IMR-90 (cell line): ENCODE measurements at regions not wholly inside any gene's neighbourhood (a gene's known extent, or its start where the extent isn't known, plus 50 kb on each side); places are given as distances from the start of the nearest gene placed in this dataset.

Experiments
- ATAC-seq: fragments of 200-7000 bp; cut with Tn5 transposase; 2 replicates; pipeline ENCODE4 v1.9.1; 2020; ENCODE audit warnings: low read depth, mild to moderate bottlenecking, moderate library complexity
- BruUV-seq: library from RNA; stranded (reverse); fragments of 400-500 nt; replicated peaks from 2 replicates; lab custom pipeline; 2021; lab: Mats Ljungman, UMichigan
- CTCF ChIA-PET: fragments of 300-600 bp; formaldehyde crosslinking; extraction: SDS; loops from one replicate; lab custom pipeline; 2021; ENCODE audit warnings: antibody characterized with exemption; lab: Yijun Ruan, JAX
- POLR2A ChIA-PET: fragments of 300-600 bp; sonication (Branson Sonifier 250); formaldehyde crosslinking; loops from one replicate; lab custom pipeline; 2022; ENCODE audit warnings: antibody characterized with exemption; ENCODE audit not compliant: unreplicated experiment; lab: Charles Lee
- DNase-seq: peaks from one replicate; pipeline ENCODE4 v3.0.0; 2013
- H2AFZ ChIP-seq: replicated peaks from 2 replicates; pipeline ENCODE3; 2013; ENCODE audit warnings: low read length, mild to moderate bottlenecking; ENCODE audit not compliant: poor library complexity
- H2AK5ac ChIP-seq: 2 replicates; pipeline ENCODE4 v1.6.1; 2013; ENCODE audit warnings: low read depth, low read length, inconsistent platforms
- H2AK9ac ChIP-seq: replicated peaks from 2 replicates; pipeline ENCODE3; 2013; ENCODE audit warnings: mild to moderate bottlenecking, low read depth, low read length, moderate library complexity; ENCODE audit not compliant: poor library complexity
- H2BK120ac ChIP-seq: 2 replicates; pipeline ENCODE4 v1.6.1; 2013; ENCODE audit warnings: low read depth, low read length, inconsistent platforms
- H2BK15ac ChIP-seq: 3 replicates; pipeline ENCODE4 v1.6.1; 2013; ENCODE audit warnings: low read depth, low read length, inconsistent platforms
- H2BK20ac ChIP-seq: 2 replicates; pipeline ENCODE4 v1.6.1; 2013; ENCODE audit warnings: low read depth, mild to moderate bottlenecking, inconsistent platforms, low read length, moderate library complexity
- H2BK5ac ChIP-seq: 2 replicates; pipeline ENCODE4 v1.6.1; 2013; ENCODE audit warnings: mild to moderate bottlenecking, low read depth, low read length, inconsistent platforms; ENCODE audit not compliant: poor library complexity, severe bottlenecking
- H3K14ac ChIP-seq: replicated peaks from 2 replicates; pipeline ENCODE4 v1.6.1; 2013; ENCODE audit warnings: low read depth, low read length, inconsistent platforms
- H3K18ac ChIP-seq: 2 replicates; pipeline ENCODE4 v1.6.1; 2013; ENCODE audit warnings: low read depth, low read length, control low read depth
- H3K23ac ChIP-seq: 2 replicates; pipeline ENCODE4 v1.6.1; 2013; ENCODE audit warnings: low read depth, low read length, inconsistent platforms
- H3K27ac ChIP-seq: 2 replicates; pipeline ENCODE4 v1.5.1; 2013; ENCODE audit warnings: mild to moderate bottlenecking, control low read depth, low read length; ENCODE audit not compliant: insufficient read depth
- H3K27me3 ChIP-seq: 2 replicates; pipeline ENCODE4 v1.6.1; 2013; ENCODE audit warnings: low read length; ENCODE audit not compliant: control insufficient read depth, insufficient read depth
- H3K36me3 ChIP-seq: 2 replicates; pipeline ENCODE4 v1.6.1; 2013; ENCODE audit warnings: low read length, mixed read lengths; ENCODE audit not compliant: control insufficient read depth, insufficient read depth
- H3K4ac ChIP-seq: 2 replicates; pipeline ENCODE4 v1.6.1; 2013; ENCODE audit warnings: low read depth, low read length, inconsistent platforms
- H3K4me1 ChIP-seq: 2 replicates; pipeline ENCODE4 v1.6.1; 2013; ENCODE audit warnings: low read length, mixed read lengths; ENCODE audit not compliant: control insufficient read depth, insufficient read depth
- H3K4me2 ChIP-seq: 2 replicates; pipeline ENCODE4 v1.6.1; 2013; ENCODE audit warnings: low read depth, mild to moderate bottlenecking, control low read depth, low read length, moderate library complexity
- H3K4me3 ChIP-seq: 2 replicates; pipeline ENCODE4 v1.5.1; 2013; ENCODE audit warnings: low read depth, mild to moderate bottlenecking, control low read depth, low read length, moderate library complexity; ENCODE audit not compliant: insufficient read depth
- H3K56ac ChIP-seq: 2 replicates; pipeline ENCODE4 v1.6.1; 2013; ENCODE audit warnings: low read length, inconsistent platforms; ENCODE audit not compliant: insufficient read depth; ENCODE audit errors: extremely low read depth
- H3K79me1 ChIP-seq, 2 experiments: 2 replicates each; pipeline ENCODE4 v1.6.1; 2013; ENCODE audit warnings: low read length in 2 of 2, inconsistent platforms in 1 of 2, low read depth in 1 of 2
- H3K9ac ChIP-seq: 2 replicates; pipeline ENCODE4 v1.6.1; 2013; ENCODE audit warnings: low read depth, low read length, control low read depth
- H3K9me1 ChIP-seq: 2 replicates; pipeline ENCODE4 v1.6.1; 2013; ENCODE audit warnings: low read length, inconsistent platforms; ENCODE audit not compliant: insufficient read depth
- H3K9me3 ChIP-seq: 2 replicates; pipeline ENCODE4 v1.6.1; 2013; ENCODE audit warnings: low read length; ENCODE audit not compliant: control insufficient read depth, insufficient read depth
- H4K20me1 ChIP-seq: 2 replicates; pipeline ENCODE4 v1.6.1; 2013; ENCODE audit warnings: low read length, inconsistent platforms; ENCODE audit not compliant: insufficient read depth
- H4K5ac ChIP-seq: 2 replicates; pipeline ENCODE4 v1.6.1; 2013; ENCODE audit warnings: mild to moderate bottlenecking, low read depth, low read length, control low read depth
- H4K8ac ChIP-seq, 2 experiments: 2 replicates each; pipeline ENCODE4 v1.6.1; 2013; ENCODE audit warnings: low read depth in 2 of 2, low read length in 2 of 2, control low read depth in 1 of 2, inconsistent platforms in 1 of 2
- H4K91ac ChIP-seq: 2 replicates; pipeline ENCODE4 v1.6.1; 2013; ENCODE audit warnings: low read depth, low read length, inconsistent platforms; ENCODE audit not compliant: insufficient read depth
- BHLHE40 ChIP-seq: fragments of 150-350 bp; IDR thresholded peaks from 2 replicates; pipeline ENCODE4 v1.6.1; 2016; ENCODE audit warnings: mild to moderate bottlenecking, low read depth, low read length
- CEBPB ChIP-seq: IDR thresholded peaks from 2 replicates; pipeline ENCODE4 v1.6.1; 2012; ENCODE audit warnings: low read depth, low read length, improper control_type of control experiment
- CHD1 ChIP-seq: IDR thresholded peaks from 2 replicates; pipeline ENCODE4 v1.6.1; 2012; ENCODE audit warnings: low read depth, low read length, improper control_type of control experiment
- FOS ChIP-seq: fragments of 150-350 bp; IDR thresholded peaks from 2 replicates; pipeline ENCODE4 v1.6.1; 2016; ENCODE audit warnings: low read depth, low read length
- MAFK ChIP-seq: IDR thresholded peaks from 2 replicates; pipeline ENCODE4 v1.6.1; 2012; ENCODE audit warnings: low read depth, low read length, improper control_type of control experiment
- MAZ ChIP-seq: IDR thresholded peaks from 2 replicates; pipeline ENCODE4 v1.6.1; 2012; ENCODE audit warnings: low read depth, mild to moderate bottlenecking, low read length, improper control_type of control experiment, moderate library complexity, borderline replicate concordance
- MXI1 ChIP-seq: IDR thresholded peaks from 2 replicates; pipeline ENCODE4 v1.6.1; 2012; ENCODE audit warnings: low read depth, mild to moderate bottlenecking, low read length, moderate library complexity, borderline replicate concordance
- NFE2L2 ChIP-seq: fragments of 150-350 bp; IDR thresholded peaks from 2 replicates; pipeline ENCODE4 v1.6.1; 2016; ENCODE audit warnings: low read depth, mild to moderate bottlenecking, low read length
- POLR2A ChIP-seq: IDR thresholded peaks from 2 replicates; pipeline ENCODE4 v1.6.1; 2012; ENCODE audit warnings: mild to moderate bottlenecking, low read depth, low read length
- RAD21 ChIP-seq: IDR thresholded peaks from 2 replicates; pipeline ENCODE4 v1.6.1; 2012; ENCODE audit warnings: low read length, improper control_type of control experiment
- RCOR1 ChIP-seq: IDR thresholded peaks from 2 replicates; pipeline ENCODE4 v1.6.1; 2012; ENCODE audit warnings: mild to moderate bottlenecking, low read length, improper control_type of control experiment; ENCODE audit not compliant: insufficient replicate concordance
- RFX5 ChIP-seq: IDR thresholded peaks from 2 replicates; pipeline ENCODE4 v1.8.0; 2012; ENCODE audit warnings: low read depth, mild to moderate bottlenecking, low read length, moderate library complexity
- SMC3 ChIP-seq: fragments of 150-350 bp; IDR thresholded peaks from 2 replicates; pipeline ENCODE4 v1.6.1; 2016; ENCODE audit warnings: low read depth, mild to moderate bottlenecking, antibody characterized with exemption, low read length, moderate library complexity
- WGBS, 2 experiments: methylation state at CpG; one replicate each; pipeline versions ENCODE4 v1.1.5 to v1.1.7; 2013; ENCODE audit warnings: missing lambda C conversion rate in 2 of 2; ENCODE audit not compliant: insufficient read length in 1 of 2; ENCODE audit errors: extremely low coverage in 2 of 2; 5-methylcytosine and 5-hydroxymethylcytosine counted together
- dilution Hi-C: fragments of 300-500 bp; cut with HindIII; formaldehyde crosslinking; loops from one replicate; pipeline ENCODE4 v1.14.3; 2018; ENCODE audit warnings: low sequenced_read_pairs; ENCODE audit not compliant: unreplicated experiment
- in situ Hi-C: fragments of 300-500 bp; cut with MboI; formaldehyde crosslinking; loops from 3 replicates; pipeline ENCODE4 v1.14.3; 2019; ENCODE audit warnings: low sequenced_read_pairs, inconsistent platforms, mixed read lengths
- intact Hi-C: fragments of 100-400 bp; cut with micrococcal nuclease; formaldehyde crosslinking; loops from 2 replicates; pipeline ENCODE4 v1.10.0; 2022
- TF ChIP-seq, protein P1 (sequence below): fragments of 150-350 bp; IDR thresholded peaks from 2 replicates; pipeline ENCODE4 v1.6.1; 2017; ENCODE audit warnings: mild to moderate bottlenecking, antibody characterized with exemption, low read length, low read depth
- TF ChIP-seq, protein P2 (sequence below): fragments of 150-350 bp; IDR thresholded peaks from 2 replicates; pipeline ENCODE4 v1.6.1; 2016; ENCODE audit warnings: low read depth, mild to moderate bottlenecking, low read length, moderate library complexity, borderline replicate concordance
- TF ChIP-seq, protein P3 (sequence below): conservative IDR thresholded peaks from 2 replicates; pipeline ENCODE4 v1.5.1; 2012; ENCODE audit warnings: mild to moderate bottlenecking, low read depth, low read length, improper control_type of control experiment

DNA sequence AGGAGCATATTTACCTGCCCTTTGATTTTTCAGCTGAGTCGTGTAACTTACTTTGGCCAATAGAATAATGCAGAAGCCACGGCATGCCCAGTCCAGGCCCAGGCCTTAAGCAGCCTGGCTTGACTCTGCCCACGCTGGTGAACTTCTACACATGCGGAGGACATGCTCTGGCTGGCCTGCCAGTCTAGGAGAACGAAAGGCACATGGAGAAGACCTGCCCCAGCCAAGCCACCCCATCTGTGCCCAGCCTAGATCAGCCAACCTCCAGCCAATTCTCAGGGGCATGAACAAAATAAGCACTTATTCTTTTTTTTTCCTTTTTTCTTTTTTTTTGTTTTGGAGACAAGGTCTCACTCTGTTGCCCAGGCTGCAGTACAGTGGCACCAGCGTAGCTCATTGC lies 112.7 kb upstream of the NANOS1 start:
- Histone ChIP-seq H2BK15ac (no peak overlapping the region), H3K9me1 (no peaks in the 10 kb centered on the region), H3K4me2 (no peak overlapping the region), H2BK120ac (no peak overlapping the region), H4K8ac (no peak overlapping the region), H3K23ac (no peak overlapping the region), H3K4ac (no peak overlapping the region), H2AK9ac (no peak overlapping the region), H2AFZ (no peak overlapping the region), H3K14ac (no peak overlapping the region), H3K4me1 (peaks cover 5% of the 10 kb centered on the region), H3K18ac (no peak overlapping the region), H3K79me1 (no peaks in the 10 kb centered on the region), H3K9ac (no peak overlapping the region), H2BK5ac (no peak overlapping the region), H3K36me3 (no peaks in the 10 kb centered on the region), H3K9me3 (no peaks in the 10 kb centered on the region), H2BK20ac (no peak overlapping the region), H4K20me1 (no peaks in the 10 kb centered on the region), H4K91ac (no peak overlapping the region), H2AK5ac (no peak overlapping the region), H3K4me3 (no peak overlapping the region), H3K27ac (no peak overlapping the region), H4K5ac (no peak overlapping the region), H3K56ac (no peak overlapping the region), H3K27me3 (peaks cover 3% of the 10 kb centered on the region)
- in situ Hi-C loops, result no loop called here
- TF ChIP-seq MAZ (no peak), CEBPB (no peak), SMC3 (no peak), POLR2A (no peak), MAFK (no peak), RFX5 (no peak), NFE2L2 (no peak), MXI1 (no peak), BHLHE40 (no peak), CHD1 (no peak), RCOR1 (no peak), FOS (no peak), RAD21 (no peak)
- TF ChIP-seq, protein P1, sequence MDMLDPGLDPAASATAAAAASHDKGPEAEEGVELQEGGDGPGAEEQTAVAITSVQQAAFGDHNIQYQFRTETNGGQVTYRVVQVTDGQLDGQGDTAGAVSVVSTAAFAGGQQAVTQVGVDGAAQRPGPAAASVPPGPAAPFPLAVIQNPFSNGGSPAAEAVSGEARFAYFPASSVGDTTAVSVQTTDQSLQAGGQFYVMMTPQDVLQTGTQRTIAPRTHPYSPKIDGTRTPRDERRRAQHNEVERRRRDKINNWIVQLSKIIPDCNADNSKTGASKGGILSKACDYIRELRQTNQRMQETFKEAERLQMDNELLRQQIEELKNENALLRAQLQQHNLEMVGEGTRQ, result no peak
- TF ChIP-seq, protein P2, sequence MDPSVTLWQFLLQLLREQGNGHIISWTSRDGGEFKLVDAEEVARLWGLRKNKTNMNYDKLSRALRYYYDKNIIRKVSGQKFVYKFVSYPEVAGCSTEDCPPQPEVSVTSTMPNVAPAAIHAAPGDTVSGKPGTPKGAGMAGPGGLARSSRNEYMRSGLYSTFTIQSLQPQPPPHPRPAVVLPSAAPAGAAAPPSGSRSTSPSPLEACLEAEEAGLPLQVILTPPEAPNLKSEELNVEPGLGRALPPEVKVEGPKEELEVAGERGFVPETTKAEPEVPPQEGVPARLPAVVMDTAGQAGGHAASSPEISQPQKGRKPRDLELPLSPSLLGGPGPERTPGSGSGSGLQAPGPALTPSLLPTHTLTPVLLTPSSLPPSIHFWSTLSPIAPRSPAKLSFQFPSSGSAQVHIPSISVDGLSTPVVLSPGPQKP, result no peak
- TF ChIP-seq, protein P3, sequence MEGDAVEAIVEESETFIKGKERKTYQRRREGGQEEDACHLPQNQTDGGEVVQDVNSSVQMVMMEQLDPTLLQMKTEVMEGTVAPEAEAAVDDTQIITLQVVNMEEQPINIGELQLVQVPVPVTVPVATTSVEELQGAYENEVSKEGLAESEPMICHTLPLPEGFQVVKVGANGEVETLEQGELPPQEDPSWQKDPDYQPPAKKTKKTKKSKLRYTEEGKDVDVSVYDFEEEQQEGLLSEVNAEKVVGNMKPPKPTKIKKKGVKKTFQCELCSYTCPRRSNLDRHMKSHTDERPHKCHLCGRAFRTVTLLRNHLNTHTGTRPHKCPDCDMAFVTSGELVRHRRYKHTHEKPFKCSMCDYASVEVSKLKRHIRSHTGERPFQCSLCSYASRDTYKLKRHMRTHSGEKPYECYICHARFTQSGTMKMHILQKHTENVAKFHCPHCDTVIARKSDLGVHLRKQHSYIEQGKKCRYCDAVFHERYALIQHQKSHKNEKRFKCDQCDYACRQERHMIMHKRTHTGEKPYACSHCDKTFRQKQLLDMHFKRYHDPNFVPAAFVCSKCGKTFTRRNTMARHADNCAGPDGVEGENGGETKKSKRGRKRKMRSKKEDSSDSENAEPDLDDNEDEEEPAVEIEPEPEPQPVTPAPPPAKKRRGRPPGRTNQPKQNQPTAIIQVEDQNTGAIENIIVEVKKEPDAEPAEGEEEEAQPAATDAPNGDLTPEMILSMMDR, result no peak
- no peak for DNase-seq
- no TSS peak for BruUV-seq
- 45% methylated on average over 5 of the region's 6 CpGs; no CpG with 5 or more reads in 1 of the 2 experiments for WGBS, 2 experiments
- intact Hi-C loops, result no loop called here
- ChIA-PET POLR2A (no interaction called here), CTCF (no interaction called here)
- dilution Hi-C loops, result no loop called here
- ATAC-seq, result no peak
